ENCODE measurements at regions not wholly inside any gene's neighbourhood (a gene's known extent, or its start where the extent isn't known, plus 50 kb on each side); places are given as distances from the start of the nearest gene placed in this dataset.

- TF ChIP-seq CTCF (IDR thresholded peaks at IDR 0.05; ENCODE audit: poor library complexity, severe bottlenecking) (no peak), EZH2 (IDR thresholded peaks at IDR 0.05; ENCODE audit: borderline replicate concordance, insufficient read depth, low read length, poor library complexity, severe bottlenecking) (no peak), RAD21 (conservative IDR thresholded peaks at IDR 0.05) (no peak), EP300 (conservative IDR thresholded peaks at IDR 0.05; ENCODE audit: poor library complexity, severe bottlenecking) (no peak)
Measured at GRCh38 chr15:91465086-91465485, 365.0 kb downstream of the SV2B start.
